ENCODE measurements at regions not wholly inside any gene's neighbourhood (a gene's known extent, or its start where the extent isn't known, plus 50 kb on each side); places are given as distances from the start of the nearest gene placed in this dataset.
"Not testable (repeated sequence)": the region's sequence is repeated elsewhere in the genome, so short reads cannot be mapped to it uniquely, and the experiment has no call there.

- H3K9me3 ChIP-seq; ATAC-seq; intact Hi-C loops (cut with DNase I); H3K4me1 ChIP-seq; DNase-seq; H3K4me3 ChIP-seq; H3K36me3 ChIP-seq; H3K27ac ChIP-seq: not testable (repeated sequence)
- H3K27me3 ChIP-seq (ENCODE audit: low read depth), result peaks cover 28% of the 10 kb centered on the region
Measured at GRCh38 chr12:54105809-54106208, 52.2 kb downstream of the HOXC4 start.

DNA sequence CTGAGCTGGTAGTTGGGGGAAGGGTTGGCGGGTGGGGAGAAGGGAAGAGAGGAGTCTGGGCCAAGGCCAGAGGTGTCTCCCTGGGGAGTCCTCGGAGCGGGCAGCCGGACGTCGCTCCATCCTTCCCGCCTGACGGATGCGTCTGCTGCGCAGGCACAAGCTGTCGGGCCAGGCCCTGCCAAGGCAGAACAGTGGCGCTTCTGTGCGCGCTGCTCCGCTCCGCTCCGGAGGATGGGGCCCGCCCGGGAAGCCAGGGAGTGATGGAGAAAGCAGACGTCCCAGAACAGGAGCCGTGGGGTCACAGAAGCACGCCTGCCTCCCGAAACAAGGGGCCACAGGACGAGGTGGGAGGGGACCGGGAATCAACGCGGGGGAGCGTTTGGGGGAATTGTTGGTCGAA, 52.6 kb downstream of the HOXC4 start:
- ATAC-seq; H3K27ac ChIP-seq; DNase-seq; H3K4me1 ChIP-seq; intact Hi-C loops (cut with DNase I); H3K4me3 ChIP-seq; H3K9me3 ChIP-seq; H3K36me3 ChIP-seq: not testable (repeated sequence)
- peaks cover 30% of the 10 kb centered on the region for H3K27me3 ChIP-seq (ENCODE audit: low read depth)

GRCh38 chr12:54106803-54107579, 53.4 kb downstream of the HOXC4 start:
- H3K9me3 ChIP-seq; ATAC-seq; intact Hi-C loops (cut with DNase I); H3K36me3 ChIP-seq; H3K4me1 ChIP-seq; H3K27ac ChIP-seq; H3K4me3 ChIP-seq; DNase-seq: not testable (repeated sequence)
- peaks cover 35% of the 10 kb centered on the region for H3K27me3 ChIP-seq (ENCODE audit: low read depth)

GRCh38 chr12:54112336-54112735, 58.7 kb downstream of the HOXC4 start:
- DNase-seq; H3K9me3 ChIP-seq; H3K27ac ChIP-seq; H3K4me1 ChIP-seq; ATAC-seq; intact Hi-C loops (cut with DNase I); H3K4me3 ChIP-seq; H3K36me3 ChIP-seq: not testable (repeated sequence)
- H3K27me3 ChIP-seq (ENCODE audit: low read depth), result peaks cover 19% of the 10 kb centered on the region

DNA sequence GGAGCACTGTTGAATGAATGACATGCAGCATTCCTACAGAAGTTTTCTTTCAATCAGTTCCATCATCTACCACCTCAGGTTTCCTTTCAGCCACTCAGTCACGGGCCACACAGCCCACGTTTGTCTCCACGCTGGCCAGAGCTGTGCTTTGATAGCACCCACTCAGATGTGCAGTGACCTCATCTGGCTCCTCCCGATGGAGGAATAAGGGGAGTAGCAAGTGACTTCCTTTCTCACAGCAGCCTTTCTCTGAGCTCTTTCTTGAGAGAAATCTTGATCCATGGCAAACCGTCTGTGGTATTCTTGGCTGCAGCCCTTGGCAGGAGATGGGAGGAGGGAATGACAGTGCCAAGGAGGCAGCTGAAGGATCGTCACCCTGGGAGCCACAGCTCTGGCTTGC, 62.4 kb downstream of the HOXC4 start:
- H3K36me3 ChIP-seq; H3K27ac ChIP-seq; DNase-seq; H3K9me3 ChIP-seq; intact Hi-C loops (cut with DNase I); H3K4me3 ChIP-seq; H3K4me1 ChIP-seq; ATAC-seq: not testable (repeated sequence)
- H3K27me3 ChIP-seq (ENCODE audit: low read depth), result peaks cover 13% of the 10 kb centered on the region

DNA sequence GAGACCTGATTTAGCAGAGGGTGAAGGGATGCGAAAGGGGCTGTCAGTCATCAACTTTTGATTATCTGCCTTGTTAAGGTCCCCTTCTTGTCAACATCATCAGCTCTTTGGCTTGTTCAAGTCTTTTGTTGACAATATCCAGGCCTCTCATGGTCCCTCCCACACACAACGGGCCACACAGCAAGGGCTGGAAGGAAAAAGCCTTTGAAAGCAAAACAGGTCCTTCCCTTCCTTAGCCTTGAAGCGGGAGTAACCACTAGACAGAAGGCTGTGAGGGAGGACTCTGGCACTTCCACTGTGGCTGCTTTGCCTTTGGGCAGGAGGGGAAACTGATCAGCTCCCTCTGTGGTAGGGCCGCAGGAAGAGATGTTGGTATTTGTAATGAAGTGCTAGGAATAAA, 63.8 kb downstream of the HOXC4 start:
- H3K27me3 ChIP-seq (ENCODE audit: low read depth); ATAC-seq; H3K9me3 ChIP-seq; H3K36me3 ChIP-seq; H3K4me3 ChIP-seq; intact Hi-C loops (cut with DNase I); H3K4me1 ChIP-seq; DNase-seq; H3K27ac ChIP-seq: not testable (repeated sequence)

- H3K4me1 ChIP-seq; H3K27me3 ChIP-seq (ENCODE audit: low read depth); H3K27ac ChIP-seq; H3K9me3 ChIP-seq; ATAC-seq; H3K4me3 ChIP-seq; H3K36me3 ChIP-seq; intact Hi-C loops (cut with DNase I); DNase-seq: not testable (repeated sequence)
Measured at GRCh38 chr12:54119082-54119481, 65.4 kb downstream of the HOXC4 start.

DNA sequence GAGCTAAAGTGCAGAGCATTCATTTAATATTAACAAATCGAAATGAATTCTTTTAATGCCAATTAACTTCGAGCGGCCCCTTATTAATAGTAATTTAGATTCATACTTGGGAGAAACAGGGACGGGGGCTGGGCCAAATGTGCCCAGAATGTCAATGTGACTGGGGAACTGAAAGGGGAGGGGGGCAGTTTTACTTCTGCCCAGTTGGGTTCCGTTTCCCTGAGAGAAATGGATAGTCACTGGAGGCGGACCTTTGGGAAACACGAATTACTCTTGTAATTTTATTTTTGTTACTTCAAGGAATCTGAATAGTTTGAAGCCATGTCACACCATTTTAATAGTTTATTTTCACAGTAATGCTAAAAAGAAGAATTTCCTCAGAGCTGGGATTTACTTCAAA, 64.8 kb downstream of the SMUG1 start:
- H3K9me3 ChIP-seq; DNase-seq; intact Hi-C loops (cut with DNase I); H3K27ac ChIP-seq; H3K4me3 ChIP-seq; H3K36me3 ChIP-seq; ATAC-seq: not testable (repeated sequence)
- Histone ChIP-seq H3K27me3 (ENCODE audit: low read depth) (peaks cover 45% of the 10 kb centered on the region), H3K4me1 (peaks cover 16% of the 10 kb centered on the region)

GRCh38 chr12:54125708-54126028, 63.1 kb downstream of the SMUG1 start:
- DNase-seq; H3K9me3 ChIP-seq; H3K27ac ChIP-seq; ATAC-seq; intact Hi-C loops (cut with DNase I); H3K36me3 ChIP-seq: not testable (repeated sequence)
- Histone ChIP-seq H3K4me1 (peaks cover 16% of the 10 kb centered on the region), H3K27me3 (ENCODE audit: low read depth) (peaks cover 45% of the 10 kb centered on the region), H3K4me3 (peak overlapping the region; percentile 59)

DNA sequence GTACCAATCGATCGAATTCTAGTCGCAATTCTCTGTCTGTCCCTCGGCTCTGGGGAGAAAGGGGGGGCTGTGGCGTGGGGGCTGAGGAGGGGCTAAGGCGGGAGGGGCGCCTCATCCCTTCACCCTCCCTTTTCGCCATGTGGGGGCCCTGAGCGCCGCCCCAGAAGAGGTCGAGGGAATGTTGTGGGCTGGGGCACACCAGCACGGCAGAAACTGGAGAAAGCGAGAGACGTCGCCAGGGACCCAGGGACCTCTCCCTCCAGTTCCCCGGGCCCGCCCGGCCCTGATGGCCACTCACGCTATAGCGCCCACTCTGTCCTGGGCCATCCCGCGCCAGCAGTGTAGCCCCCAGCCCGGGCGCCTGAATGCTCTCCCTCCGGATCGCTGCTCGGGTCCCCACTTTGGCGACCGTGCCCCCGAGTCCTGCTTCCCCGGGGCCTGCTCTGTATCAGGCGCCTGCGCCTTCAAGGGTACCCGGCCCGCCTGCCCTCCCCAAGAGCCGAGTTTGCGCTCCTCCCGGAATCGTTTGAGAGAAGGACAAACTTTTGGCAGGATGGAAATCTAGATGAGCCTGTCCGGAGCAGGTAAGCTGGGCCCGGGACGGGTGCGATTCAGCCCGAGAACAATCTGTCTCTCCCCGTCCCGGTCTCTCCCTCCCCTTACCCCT, 62.6 kb downstream of the SMUG1 start:
- H3K4me1 ChIP-seq, result peaks cover 16% of the 10 kb centered on the region
- H3K27me3 ChIP-seq (ENCODE audit: low read depth), result peaks cover 45% of the 10 kb centered on the region
- no peak for TF ChIP-seq CTCF (IDR thresholded peaks at IDR 0.05)

More for the DNA sequence above, 62.6 kb downstream of the SMUG1 start:
- ATAC-seq (peak; percentile 61 to 80), DNase-seq (no peak)
- peak overlapping the region; percentile 41 for H3K27ac ChIP-seq
- no peaks in the 10 kb centered on the region for H3K9me3 ChIP-seq
- no peaks in the 10 kb centered on the region for H3K36me3 ChIP-seq
- H3K4me3 ChIP-seq, result peak overlapping the region; percentile 59
- intact Hi-C loops (cut with DNase I), result no loop called here
